Upper lobe of left lung (tissue), 4 donors: ENCODE measurements at regions not wholly inside any gene's neighbourhood (a gene's known extent, or its start where the extent isn't known, plus 50 kb on each side); places are given as distances from the start of the nearest gene placed in this dataset.

ENCODE experiments used
- EP300 ChIP-seq, 4 donors: sonication (generic); formaldehyde crosslinking; IDR thresholded peaks; one replicate each; pipeline ENCODE4 v1.5.1; 2017; ENCODE audit warnings: antibody characterized with exemption in 4 of 4, control low read depth in 2 of 4
- POLR2A ChIP-seq, 4 donors: fragments of 450-650 bp; IDR thresholded peaks; one replicate each; pipeline ENCODE4 v1.5.1; 2016 to 2017; ENCODE audit warnings: antibody characterized with exemption in 4 of 4, mild to moderate bottlenecking in 2 of 4
- TF ChIP-seq, protein P1 (sequence below), 6 experiments: fragments of 450-650 bp in 4 of 6; fragments of 200-600 bp in 2 of 6; sonication (generic) in 2 of 6; IDR thresholded peaks; one replicate each; pipeline ENCODE4 v1.5.1; 2016 to 2019; ENCODE audit warnings: antibody characterized with exemption in 6 of 6

DNA sequence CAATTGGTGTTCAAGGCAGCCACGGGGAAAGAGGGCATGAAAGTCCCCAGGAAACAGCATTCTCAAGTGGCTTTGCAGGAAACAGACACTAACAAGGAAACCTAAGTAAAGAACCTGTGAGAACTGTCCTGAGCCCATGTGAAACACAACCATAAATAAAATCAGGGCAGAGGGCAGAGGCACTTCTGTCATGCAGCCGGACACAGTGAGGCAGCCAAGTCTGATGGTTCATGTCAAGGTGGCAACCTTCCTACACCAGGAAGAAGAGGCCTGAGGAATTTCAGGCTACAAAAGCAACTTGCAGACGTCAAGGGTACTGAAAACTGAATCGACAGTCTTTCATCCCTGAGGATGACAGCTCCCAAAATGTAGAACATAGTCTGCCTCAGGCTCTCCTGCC, 458.2 kb upstream of the NPVF start:
- no peak for TF ChIP-seq EP300 (IDR thresholded peaks at IDR 0.05)
- TF ChIP-seq, protein P1, sequence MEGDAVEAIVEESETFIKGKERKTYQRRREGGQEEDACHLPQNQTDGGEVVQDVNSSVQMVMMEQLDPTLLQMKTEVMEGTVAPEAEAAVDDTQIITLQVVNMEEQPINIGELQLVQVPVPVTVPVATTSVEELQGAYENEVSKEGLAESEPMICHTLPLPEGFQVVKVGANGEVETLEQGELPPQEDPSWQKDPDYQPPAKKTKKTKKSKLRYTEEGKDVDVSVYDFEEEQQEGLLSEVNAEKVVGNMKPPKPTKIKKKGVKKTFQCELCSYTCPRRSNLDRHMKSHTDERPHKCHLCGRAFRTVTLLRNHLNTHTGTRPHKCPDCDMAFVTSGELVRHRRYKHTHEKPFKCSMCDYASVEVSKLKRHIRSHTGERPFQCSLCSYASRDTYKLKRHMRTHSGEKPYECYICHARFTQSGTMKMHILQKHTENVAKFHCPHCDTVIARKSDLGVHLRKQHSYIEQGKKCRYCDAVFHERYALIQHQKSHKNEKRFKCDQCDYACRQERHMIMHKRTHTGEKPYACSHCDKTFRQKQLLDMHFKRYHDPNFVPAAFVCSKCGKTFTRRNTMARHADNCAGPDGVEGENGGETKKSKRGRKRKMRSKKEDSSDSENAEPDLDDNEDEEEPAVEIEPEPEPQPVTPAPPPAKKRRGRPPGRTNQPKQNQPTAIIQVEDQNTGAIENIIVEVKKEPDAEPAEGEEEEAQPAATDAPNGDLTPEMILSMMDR (IDR thresholded peaks at IDR 0.05), result no peak
- TF ChIP-seq POLR2A (IDR thresholded peaks at IDR 0.05), result no peak
